Activated naive CD8-positive, alpha-beta T cell treated with anti-CD3 and anti-CD28 coated beads for 36 hours (primary cell): ENCODE measurements at regions not wholly inside any gene's neighbourhood (a gene's known extent, or its start where the extent isn't known, plus 50 kb on each side); places are given as distances from the start of the nearest gene placed in this dataset.

Experiments used
- DNase-seq: peaks from one replicate; pipeline ENCODE4 v3.0.0; 2021
- H3K27ac Mint-ChIP-seq: one replicate; pipeline ENCODE4 v1.8.0; 2022; ENCODE audit warnings: mild to moderate bottlenecking, moderate library complexity, mixed read lengths
- H3K27me3 Mint-ChIP-seq: one replicate; pipeline ENCODE4 v1.8.0; 2022; ENCODE audit warnings: mild to moderate bottlenecking, mixed read lengths
- H3K36me3 Mint-ChIP-seq: one replicate; pipeline ENCODE4 v1.8.0; 2021; ENCODE audit warnings: mild to moderate bottlenecking, mixed read lengths
- H3K4me1 Mint-ChIP-seq: one replicate; pipeline ENCODE4 v1.8.0; 2021; ENCODE audit warnings: mixed read lengths
- H3K4me3 Mint-ChIP-seq: one replicate; pipeline ENCODE4 v1.8.0; 2022; ENCODE audit warnings: mild to moderate bottlenecking, moderate library complexity, mixed read lengths
- H3K9me3 Mint-ChIP-seq: one replicate; pipeline ENCODE4 v1.8.0; 2022; ENCODE audit warnings: mixed read lengths

DNA sequence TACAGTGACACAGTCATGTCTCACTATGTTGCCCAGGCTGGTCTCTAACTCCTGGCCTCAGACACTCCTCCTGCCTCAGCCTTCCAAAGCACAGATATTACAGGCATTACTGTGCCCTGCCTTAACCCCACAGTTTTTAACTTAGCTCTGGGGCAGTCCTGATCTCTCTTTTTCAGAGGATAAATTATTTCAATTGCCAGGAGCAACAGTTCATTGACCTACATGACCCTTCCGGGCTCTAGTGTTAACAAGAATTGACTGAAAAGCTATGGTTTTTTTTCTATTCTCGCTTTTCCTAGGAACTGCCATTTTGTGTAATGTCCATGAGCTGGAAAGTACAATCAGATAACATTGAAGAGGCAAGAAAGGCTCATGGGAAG, 92.8 kb downstream of the HNRNPLL start:
- peaks cover 2% of the 10 kb centered on the region for H3K9me3 Mint-ChIP-seq
- no peak overlapping the region for H3K4me3 Mint-ChIP-seq
- H3K36me3 Mint-ChIP-seq, result no peaks in the 10 kb centered on the region
- H3K27me3 Mint-ChIP-seq, result no peaks in the 10 kb centered on the region
- H3K27ac Mint-ChIP-seq, result no peak overlapping the region
- DNase-seq, result no peak
- H3K4me1 Mint-ChIP-seq, result peaks cover 4% of the 10 kb centered on the region

DNA sequence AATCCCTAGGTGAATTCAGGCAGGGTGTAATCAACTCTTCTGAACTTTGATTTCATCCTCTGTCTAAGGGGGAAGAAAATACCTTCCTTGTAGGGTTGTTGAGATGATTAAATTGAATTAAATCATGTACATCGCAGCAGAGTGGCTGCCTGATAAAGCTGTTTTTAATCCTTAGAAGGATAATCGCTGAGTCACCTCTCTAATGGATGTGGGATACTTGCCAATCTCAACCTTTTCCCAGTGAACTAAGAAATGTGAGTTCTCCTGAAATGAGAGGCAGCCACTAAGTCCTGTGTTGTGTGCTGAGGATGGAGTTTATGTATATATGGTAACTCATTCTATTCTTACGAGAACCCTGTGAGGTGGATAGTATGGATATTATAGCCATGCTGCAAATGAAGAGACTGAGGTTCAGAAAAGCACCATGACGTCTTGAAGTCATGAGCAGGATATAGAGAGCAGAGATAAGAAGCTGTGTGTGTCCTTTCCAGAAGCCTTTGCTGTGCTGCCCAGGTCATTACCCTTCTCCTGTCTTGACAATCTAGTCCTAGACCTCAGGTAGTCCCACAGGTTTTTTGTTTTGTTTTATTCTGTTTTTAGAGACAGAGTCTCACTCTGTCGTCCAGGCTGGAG, 93.3 kb downstream of the HNRNPLL start:
- no peak for DNase-seq
- peaks cover 2% of the 10 kb centered on the region for H3K9me3 Mint-ChIP-seq
- H3K27ac Mint-ChIP-seq, result no peak overlapping the region
- H3K4me3 Mint-ChIP-seq, result no peak overlapping the region
- no peaks in the 10 kb centered on the region for H3K27me3 Mint-ChIP-seq
- peaks cover 4% of the 10 kb centered on the region for H3K4me1 Mint-ChIP-seq
- H3K36me3 Mint-ChIP-seq, result no peaks in the 10 kb centered on the region

DNA sequence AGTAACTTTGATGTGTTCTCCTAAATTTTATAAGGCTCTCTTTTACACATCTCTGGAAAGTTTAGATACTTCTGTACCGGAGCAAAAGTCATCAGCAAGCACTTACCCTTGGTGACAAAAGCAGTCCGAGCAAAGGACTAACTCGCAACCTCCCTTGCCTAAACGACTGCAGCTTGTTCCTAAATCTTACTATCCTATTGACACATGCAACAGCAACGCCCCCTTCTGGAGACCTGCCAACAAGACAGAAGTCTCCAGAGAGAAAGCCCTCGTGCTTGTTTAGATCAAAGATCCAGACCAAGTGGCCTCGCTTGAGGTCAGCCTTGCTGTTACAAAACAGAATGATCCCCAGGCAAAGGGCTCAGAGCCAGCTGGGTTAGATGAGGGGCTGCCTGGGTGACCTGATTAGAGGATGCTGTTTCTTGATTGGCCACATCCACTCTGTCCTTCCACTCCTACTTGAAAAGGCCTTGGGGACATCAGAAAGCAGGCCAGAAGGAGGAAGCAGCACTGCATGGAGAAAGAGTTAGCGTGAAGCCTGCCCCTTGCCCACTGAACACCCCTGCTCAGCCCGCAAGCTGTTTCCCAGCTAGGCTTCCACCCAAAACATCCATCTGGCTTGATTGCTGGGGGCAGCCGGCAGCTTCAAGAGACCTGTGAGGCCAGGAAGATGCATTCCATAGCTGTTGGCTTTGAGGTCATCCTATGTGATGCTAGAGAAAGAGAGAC, 94.3 kb downstream of the HNRNPLL start:
- H3K4me1 Mint-ChIP-seq, result peaks cover 4% of the 10 kb centered on the region
- no peaks in the 10 kb centered on the region for H3K36me3 Mint-ChIP-seq
- H3K27me3 Mint-ChIP-seq, result no peaks in the 10 kb centered on the region
- H3K27ac Mint-ChIP-seq, result no peak overlapping the region
- no peak overlapping the region for H3K4me3 Mint-ChIP-seq
- DNase-seq, result peak; percentile 72
- peaks cover 2% of the 10 kb centered on the region for H3K9me3 Mint-ChIP-seq

DNA sequence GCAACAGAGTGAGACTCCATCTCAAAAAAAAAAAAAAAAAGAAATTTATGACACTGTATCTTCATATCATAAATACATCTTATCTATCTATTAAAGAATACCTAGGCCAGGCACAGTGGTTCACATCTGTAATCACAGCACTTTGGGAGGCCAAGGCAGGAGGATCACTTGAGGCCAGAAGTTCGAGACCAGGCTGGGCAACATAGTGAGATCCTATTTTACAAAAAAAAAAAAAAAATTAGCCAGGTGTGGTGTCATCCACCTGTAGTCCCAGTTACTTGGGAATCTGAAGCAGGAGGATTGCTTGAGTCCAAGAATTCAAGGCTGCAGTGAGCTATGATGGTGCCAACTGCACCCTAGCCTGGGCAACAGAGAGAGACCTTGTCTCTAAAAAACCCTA, 95.0 kb downstream of the HNRNPLL start:
- Mint-ChIP-seq H3K4me1 (peaks cover 4% of the 10 kb centered on the region), H3K4me3 (no peak overlapping the region), H3K27ac (no peak overlapping the region), H3K27me3 (no peaks in the 10 kb centered on the region), H3K36me3 (no peaks in the 10 kb centered on the region), H3K9me3 (peaks cover 2% of the 10 kb centered on the region)
- DNase-seq, result no peak

GRCh38 chr2:38505779-38506178, 96.9 kb downstream of the HNRNPLL start:
- Mint-ChIP-seq H3K4me1 (peaks cover 4% of the 10 kb centered on the region), H3K9me3 (peaks cover 10% of the 10 kb centered on the region), H3K27me3 (peaks cover 4% of the 10 kb centered on the region), H3K36me3 (no peaks in the 10 kb centered on the region), H3K4me3 (no peak overlapping the region), H3K27ac (no peak overlapping the region)
- no peak for DNase-seq

DNA sequence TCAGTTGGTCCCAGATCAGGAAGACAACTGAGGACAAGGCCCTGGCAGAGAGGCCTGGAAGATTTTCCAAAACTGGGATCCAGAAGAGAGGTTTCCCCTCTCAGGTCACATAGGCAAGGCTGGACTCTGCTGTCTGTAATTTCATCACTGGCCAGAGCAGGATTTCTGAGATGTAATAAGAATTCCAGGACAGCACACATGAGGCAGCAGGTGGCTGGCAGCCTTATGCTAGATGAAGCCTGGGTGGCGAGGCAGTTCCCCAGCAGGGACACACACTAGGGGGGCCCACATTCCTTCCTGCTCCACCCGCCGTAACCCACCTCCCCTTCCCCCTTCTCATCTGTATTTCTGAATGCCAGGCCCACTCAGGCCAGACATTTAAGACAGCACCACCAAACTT, 98.6 kb downstream of the HNRNPLL start:
- DNase-seq, result no peak
- Mint-ChIP-seq H3K4me1 (peaks cover 4% of the 10 kb centered on the region), H3K27ac (no peak overlapping the region), H3K27me3 (peaks cover 4% of the 10 kb centered on the region), H3K4me3 (no peak overlapping the region), H3K9me3 (peaks cover 10% of the 10 kb centered on the region), H3K36me3 (no peaks in the 10 kb centered on the region)

GRCh38 chr2:38502107-38502506, 100.6 kb downstream of the HNRNPLL start:
- no peak overlapping the region for H3K4me3 Mint-ChIP-seq
- H3K27ac Mint-ChIP-seq, result no peak overlapping the region
- peaks cover 10% of the 10 kb centered on the region for H3K9me3 Mint-ChIP-seq
- no peaks in the 10 kb centered on the region for H3K36me3 Mint-ChIP-seq
- H3K4me1 Mint-ChIP-seq, result peaks cover 6% of the 10 kb centered on the region
- no peak for DNase-seq
- peaks cover 4% of the 10 kb centered on the region for H3K27me3 Mint-ChIP-seq

- H3K27me3 Mint-ChIP-seq, result peaks cover 4% of the 10 kb centered on the region
- peaks cover 6% of the 10 kb centered on the region for H3K4me1 Mint-ChIP-seq
- no peaks in the 10 kb centered on the region for H3K36me3 Mint-ChIP-seq
- no peak overlapping the region for H3K27ac Mint-ChIP-seq
- H3K9me3 Mint-ChIP-seq, result peaks cover 8% of the 10 kb centered on the region
- no peak overlapping the region for H3K4me3 Mint-ChIP-seq
- no peak for DNase-seq
Observed at GRCh38 chr2:38500283-38500634, 102.5 kb downstream of the HNRNPLL start.

DNA sequence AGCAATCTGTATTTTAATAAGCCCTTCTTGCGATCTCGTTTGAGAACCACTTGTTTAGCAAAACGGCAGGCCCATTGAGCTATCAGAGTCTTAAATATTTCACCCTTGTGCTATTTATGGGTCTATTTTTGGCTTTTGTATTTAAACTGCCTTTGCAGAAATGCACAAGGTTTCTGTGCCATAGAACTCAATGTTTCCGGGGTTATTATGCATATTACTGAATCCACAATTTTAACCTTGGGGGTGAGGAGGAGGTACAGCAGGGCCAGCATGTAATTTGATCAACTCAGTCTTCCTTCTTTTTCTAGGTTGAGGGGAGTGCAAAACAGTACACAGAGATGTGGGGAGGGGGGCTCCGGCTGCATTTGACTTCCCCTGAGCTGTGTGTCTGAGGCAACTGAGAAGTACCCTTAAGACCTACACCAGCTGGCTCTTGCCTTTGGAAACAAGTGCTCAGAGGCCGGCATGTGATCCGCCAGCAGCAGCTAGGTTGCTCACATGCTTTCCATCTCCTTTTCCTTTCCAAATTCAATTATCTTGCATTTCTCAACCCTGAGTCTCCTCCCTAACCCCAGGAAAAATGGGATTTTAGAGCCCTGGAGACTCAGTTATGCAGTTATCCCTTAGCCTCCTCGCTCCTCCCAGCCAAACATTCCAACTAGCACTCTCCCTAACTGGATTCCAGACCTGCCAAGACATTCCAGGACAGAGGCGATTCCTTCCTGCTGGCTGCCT, 103.0 kb downstream of the HNRNPLL start:
- H3K27ac Mint-ChIP-seq, result no peak overlapping the region
- H3K4me1 Mint-ChIP-seq, result peaks cover 6% of the 10 kb centered on the region
- H3K36me3 Mint-ChIP-seq, result no peaks in the 10 kb centered on the region
- no peak for DNase-seq
- peaks cover 4% of the 10 kb centered on the region for H3K27me3 Mint-ChIP-seq
- no peak overlapping the region for H3K4me3 Mint-ChIP-seq
- H3K9me3 Mint-ChIP-seq, result peaks cover 8% of the 10 kb centered on the region

DNA sequence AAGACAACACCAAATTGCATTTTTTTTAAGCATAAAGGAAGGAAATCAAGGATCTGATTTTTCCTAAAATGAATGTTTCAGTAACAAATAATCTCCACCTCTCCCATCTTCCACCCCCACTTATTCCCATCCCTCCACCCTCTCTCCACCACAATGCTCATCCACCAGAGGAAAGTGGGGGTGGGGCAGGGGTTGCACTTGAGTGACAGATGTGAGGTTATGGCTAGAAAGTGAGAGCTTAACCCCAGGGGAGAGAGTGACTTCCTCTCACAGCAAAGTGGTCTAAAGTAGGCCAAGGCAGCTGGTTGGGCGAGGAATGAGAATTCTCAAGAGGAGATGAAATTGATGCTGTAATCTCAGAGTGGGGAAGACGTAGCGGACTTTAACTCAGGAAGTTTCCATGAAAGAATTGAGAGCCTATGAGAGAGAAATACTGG, 104.7 kb downstream of the HNRNPLL start:
- peaks cover 4% of the 10 kb centered on the region for H3K27me3 Mint-ChIP-seq
- no peak overlapping the region for H3K4me3 Mint-ChIP-seq
- no peak for DNase-seq
- H3K9me3 Mint-ChIP-seq, result peaks cover 8% of the 10 kb centered on the region
- H3K27ac Mint-ChIP-seq, result no peak overlapping the region
- H3K36me3 Mint-ChIP-seq, result no peaks in the 10 kb centered on the region
- H3K4me1 Mint-ChIP-seq, result peaks cover 6% of the 10 kb centered on the region

- no peaks in the 10 kb centered on the region for H3K36me3 Mint-ChIP-seq
- H3K27me3 Mint-ChIP-seq, result peaks cover 3% of the 10 kb centered on the region
- peaks cover 7% of the 10 kb centered on the region for H3K9me3 Mint-ChIP-seq
- no peak overlapping the region for H3K27ac Mint-ChIP-seq
- no peak for DNase-seq
- no peak overlapping the region for H3K4me3 Mint-ChIP-seq
- peaks cover 6% of the 10 kb centered on the region for H3K4me1 Mint-ChIP-seq
Observed at GRCh38 chr2:38497670-38498037, 105.1 kb downstream of the HNRNPLL start.

GRCh38 chr2:38496927-38497669, 105.6 kb downstream of the HNRNPLL start:
- no peaks in the 10 kb centered on the region for H3K36me3 Mint-ChIP-seq
- no peak overlapping the region for H3K4me3 Mint-ChIP-seq
- no peak for DNase-seq
- H3K9me3 Mint-ChIP-seq, result peaks cover 5% of the 10 kb centered on the region
- H3K27me3 Mint-ChIP-seq, result no peaks in the 10 kb centered on the region
- peaks cover 6% of the 10 kb centered on the region for H3K4me1 Mint-ChIP-seq
- H3K27ac Mint-ChIP-seq, result no peak overlapping the region

DNA sequence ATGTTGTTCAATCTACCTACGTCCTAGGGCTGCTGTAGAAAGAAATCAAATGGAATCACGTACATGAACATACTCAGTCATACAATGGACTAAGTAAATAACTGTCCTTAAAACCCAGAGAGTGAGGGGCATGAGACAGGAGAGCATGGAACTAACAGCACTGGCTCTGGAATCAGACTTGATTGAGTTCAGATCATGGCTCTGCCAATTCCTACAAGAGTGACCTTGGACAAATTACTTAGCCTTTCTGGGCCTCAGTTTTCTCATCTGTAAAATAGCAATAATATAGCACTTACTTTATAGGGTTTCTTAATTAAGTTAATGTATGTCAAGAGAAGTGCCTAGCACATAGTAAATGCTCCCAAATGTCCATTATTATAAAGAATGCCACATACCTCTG, 106.8 kb downstream of the HNRNPLL start:
- Mint-ChIP-seq H3K27ac (no peak overlapping the region), H3K4me3 (no peak overlapping the region), H3K36me3 (no peaks in the 10 kb centered on the region), H3K4me1 (peaks cover 6% of the 10 kb centered on the region), H3K9me3 (no peaks in the 10 kb centered on the region), H3K27me3 (no peaks in the 10 kb centered on the region)
- DNase-seq, result no peak

DNA sequence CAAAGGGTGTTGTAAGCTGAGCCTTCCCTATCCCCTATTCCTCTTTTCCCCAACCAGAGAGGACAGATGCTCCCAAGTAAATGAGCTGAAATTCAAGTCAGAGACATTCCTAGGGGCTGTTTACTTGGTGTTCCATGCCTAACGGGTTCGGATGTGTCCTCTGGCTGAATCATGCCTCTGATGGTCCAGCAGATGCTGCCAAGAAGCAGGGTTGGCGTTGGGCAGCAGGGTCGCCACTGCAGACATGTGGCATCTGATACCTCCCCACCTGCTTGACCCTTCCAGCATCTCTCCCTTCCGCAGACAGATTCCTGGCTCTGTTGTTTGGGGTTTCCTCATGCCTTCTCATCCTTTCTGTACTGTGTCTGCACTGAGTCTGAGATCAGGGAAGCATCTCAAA, 108.3 kb downstream of the HNRNPLL start:
- Mint-ChIP-seq H3K9me3 (no peaks in the 10 kb centered on the region), H3K4me3 (no peak overlapping the region), H3K4me1 (peaks cover 6% of the 10 kb centered on the region), H3K36me3 (no peaks in the 10 kb centered on the region), H3K27me3 (no peaks in the 10 kb centered on the region), H3K27ac (no peak overlapping the region)
- no peak for DNase-seq

DNA sequence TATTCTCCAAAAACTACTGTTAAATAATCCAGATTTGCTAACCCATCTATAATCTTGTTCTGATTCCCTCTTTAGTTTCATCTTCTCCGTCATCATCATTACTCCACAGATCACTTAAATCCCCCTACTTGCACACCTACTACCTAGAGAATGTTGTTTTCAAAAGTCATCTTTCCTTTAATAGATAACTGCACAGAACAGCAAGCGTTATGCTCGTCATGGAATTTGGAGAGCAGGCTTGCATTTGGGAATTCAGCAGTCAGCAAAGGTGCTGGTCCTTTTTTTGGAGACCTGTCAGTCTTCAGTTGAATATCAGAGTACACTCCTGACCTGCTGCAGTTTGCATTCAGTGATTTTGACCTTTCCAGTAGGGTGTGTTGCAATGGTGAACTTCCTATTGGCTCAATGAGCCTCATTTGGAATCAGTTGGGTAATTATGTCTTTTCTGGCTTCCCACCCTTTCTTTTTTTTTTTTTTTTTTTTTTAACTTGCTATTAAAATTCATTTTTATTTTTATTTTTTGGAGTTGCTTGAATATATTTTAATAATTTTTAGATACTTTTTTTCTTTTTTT, 110.6 kb downstream of the HNRNPLL start:
- Mint-ChIP-seq H3K27ac (no peak overlapping the region), H3K4me1 (no peaks in the 10 kb centered on the region), H3K27me3 (no peaks in the 10 kb centered on the region), H3K9me3 (no peaks in the 10 kb centered on the region), H3K4me3 (no peak overlapping the region), H3K36me3 (no peaks in the 10 kb centered on the region)
- DNase-seq, result no peak
